Pulmonary artery endothelial cell (primary cell): ENCODE measurements at regions not wholly inside any gene's neighbourhood (a gene's known extent, or its start where the extent isn't known, plus 50 kb on each side); places are given as distances from the start of the nearest gene placed in this dataset.
A peak's percentile ranks its signal among the peaks of the same experiment; 100 is the strongest.
"Not testable (repeated sequence)": the region's sequence is repeated elsewhere in the genome, so short reads cannot be mapped to it uniquely, and the experiment has no call there.

Experiments used
- DNase-seq: peaks from one replicate; pipeline ENCODE4 v3.0.0-alpha.2; 2011; ENCODE audit warnings: low read depth, low spot score

GRCh38 chr13:44783994-44784707, 205.1 kb downstream of the NUFIP1 start:
- DNase-seq, result no peak

GRCh38 chr13:44780591-44781280, 204.6 kb upstream of the TSC22D1 start:
- no peak for DNase-seq

GRCh38 chr13:44778761-44779484, 202.8 kb upstream of the TSC22D1 start:
- no peak for DNase-seq

- not testable (repeated sequence) for DNase-seq
Observed at GRCh38 chr13:44775290-44775689, 199.2 kb upstream of the TSC22D1 start.

- DNase-seq, result no peak
Observed at GRCh38 chr13:44770951-44771350, 194.8 kb upstream of the TSC22D1 start.

- no peak for DNase-seq
Observed at GRCh38 chr13:44769686-44770085, 193.6 kb upstream of the TSC22D1 start.

GRCh38 chr13:44768775-44769581, 192.8 kb upstream of the TSC22D1 start:
- no peak for DNase-seq

- no peak for DNase-seq
Observed at GRCh38 chr13:44768239-44768638, 192.1 kb upstream of the TSC22D1 start.

- DNase-seq, result no peak
Observed at GRCh38 chr13:44765001-44765471, 188.9 kb upstream of the TSC22D1 start.

GRCh38 chr13:44764302-44764692, 188.2 kb upstream of the TSC22D1 start:
- DNase-seq, result no peak

GRCh38 chr13:44763615-44764301, 187.6 kb upstream of the TSC22D1 start:
- DNase-seq, result no peak

GRCh38 chr13:44762911-44763310, 186.8 kb upstream of the TSC22D1 start:
- DNase-seq, result no peak

- DNase-seq, result no peak
Observed at GRCh38 chr13:44760434-44760833, 184.3 kb upstream of the TSC22D1 start.

- no peak for DNase-seq
Observed at GRCh38 chr13:44759384-44760360, 183.5 kb upstream of the TSC22D1 start.

GRCh38 chr13:44758630-44759383, 182.7 kb upstream of the TSC22D1 start:
- DNase-seq, result peak; percentile 58

- DNase-seq, result no peak
Observed at GRCh38 chr13:44757671-44758070, 181.5 kb upstream of the TSC22D1 start.

GRCh38 chr13:44756276-44756810, 180.2 kb upstream of the TSC22D1 start:
- peak; percentile 50 for DNase-seq

GRCh38 chr13:44755872-44756271, 179.7 kb upstream of the TSC22D1 start:
- no peak for DNase-seq

- no peak for DNase-seq
Observed at GRCh38 chr13:44752164-44752563, 176.0 kb upstream of the TSC22D1 start.
